ENCODE measurements at regions not wholly inside any gene's neighbourhood (a gene's known extent, or its start where the extent isn't known, plus 50 kb on each side); places are given as distances from the start of the nearest gene placed in this dataset.

DNA sequence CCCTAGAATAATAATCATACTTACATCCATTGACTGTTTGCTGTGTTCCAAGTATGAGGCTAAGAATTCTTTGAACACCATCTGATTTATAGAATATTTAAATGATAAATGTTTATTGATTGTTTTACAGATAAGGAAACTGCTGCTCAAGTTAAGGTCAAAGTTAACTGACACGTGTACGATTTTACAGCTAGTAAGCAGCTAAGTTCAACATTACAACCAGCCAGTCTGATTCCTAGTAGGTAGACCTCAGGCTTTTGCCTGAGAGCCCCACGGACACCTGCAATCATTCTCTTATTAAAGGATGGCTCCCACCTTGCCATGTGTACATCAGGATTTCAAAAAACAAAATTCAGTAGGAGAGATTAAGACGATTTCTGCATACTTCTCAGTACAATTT, 141.9 kb downstream of the SPRY2 start:
- Mint-ChIP-seq H3K27ac (ENCODE audit: unreplicated experiment) (no peak overlapping the region), H3K27me3 (ENCODE audit: low read depth) (no peaks in the 10 kb centered on the region), H3K4me3 (no peak overlapping the region), H3K9me3 (peaks cover 3% of the 10 kb centered on the region), H3K36me3 (ENCODE audit: low read depth) (no peaks in the 10 kb centered on the region), H3K4me1 (peaks cover 37% of the 10 kb centered on the region)
- no peak for DNase-seq (ENCODE audit: low read depth, low spot score)
- TF ChIP-seq, protein P1, sequence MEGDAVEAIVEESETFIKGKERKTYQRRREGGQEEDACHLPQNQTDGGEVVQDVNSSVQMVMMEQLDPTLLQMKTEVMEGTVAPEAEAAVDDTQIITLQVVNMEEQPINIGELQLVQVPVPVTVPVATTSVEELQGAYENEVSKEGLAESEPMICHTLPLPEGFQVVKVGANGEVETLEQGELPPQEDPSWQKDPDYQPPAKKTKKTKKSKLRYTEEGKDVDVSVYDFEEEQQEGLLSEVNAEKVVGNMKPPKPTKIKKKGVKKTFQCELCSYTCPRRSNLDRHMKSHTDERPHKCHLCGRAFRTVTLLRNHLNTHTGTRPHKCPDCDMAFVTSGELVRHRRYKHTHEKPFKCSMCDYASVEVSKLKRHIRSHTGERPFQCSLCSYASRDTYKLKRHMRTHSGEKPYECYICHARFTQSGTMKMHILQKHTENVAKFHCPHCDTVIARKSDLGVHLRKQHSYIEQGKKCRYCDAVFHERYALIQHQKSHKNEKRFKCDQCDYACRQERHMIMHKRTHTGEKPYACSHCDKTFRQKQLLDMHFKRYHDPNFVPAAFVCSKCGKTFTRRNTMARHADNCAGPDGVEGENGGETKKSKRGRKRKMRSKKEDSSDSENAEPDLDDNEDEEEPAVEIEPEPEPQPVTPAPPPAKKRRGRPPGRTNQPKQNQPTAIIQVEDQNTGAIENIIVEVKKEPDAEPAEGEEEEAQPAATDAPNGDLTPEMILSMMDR (conservative IDR thresholded peaks at IDR 0.05), result no peak

- no peaks in the 10 kb centered on the region for H3K36me3 Mint-ChIP-seq (ENCODE audit: low read depth)
- no peak for DNase-seq (ENCODE audit: low read depth, low spot score)
- peaks cover 37% of the 10 kb centered on the region for H3K4me1 Mint-ChIP-seq
- H3K4me3 Mint-ChIP-seq, result no peak overlapping the region
- H3K27ac Mint-ChIP-seq (ENCODE audit: unreplicated experiment), result no peak overlapping the region
- no peaks in the 10 kb centered on the region for H3K27me3 Mint-ChIP-seq (ENCODE audit: low read depth)
- peaks cover 5% of the 10 kb centered on the region for H3K9me3 Mint-ChIP-seq
- TF ChIP-seq, protein P1 (conservative IDR thresholded peaks at IDR 0.05), result no peak
Measured at GRCh38 chr13:80196756-80197155, 144.2 kb downstream of the SPRY2 start.

DNA sequence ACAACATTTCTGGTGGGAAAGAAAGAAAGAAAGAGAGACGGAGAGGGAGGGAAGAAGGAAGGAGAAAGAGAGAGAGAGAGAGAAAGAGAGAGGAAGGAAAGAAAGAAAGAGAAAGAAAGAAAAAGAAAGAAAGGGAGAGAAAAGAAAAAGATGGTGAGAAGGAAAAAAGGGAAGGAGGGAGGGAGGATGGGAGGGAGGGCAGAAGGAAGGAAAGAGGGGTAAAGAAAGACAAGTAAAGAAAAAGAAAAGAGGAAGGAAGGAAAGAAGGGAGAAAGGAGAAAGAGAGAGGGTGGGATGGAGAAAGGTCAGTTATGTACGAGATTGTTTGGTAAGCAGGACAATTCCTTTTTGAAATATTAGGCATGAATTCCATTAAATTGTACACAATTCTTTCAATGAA, 145.3 kb downstream of the SPRY2 start:
- Mint-ChIP-seq H3K27ac (ENCODE audit: unreplicated experiment) (no peak overlapping the region), H3K9me3 (peaks cover 5% of the 10 kb centered on the region), H3K36me3 (ENCODE audit: low read depth) (no peaks in the 10 kb centered on the region), H3K4me1 (peaks cover 37% of the 10 kb centered on the region), H3K27me3 (ENCODE audit: low read depth) (no peaks in the 10 kb centered on the region), H3K4me3 (no peak overlapping the region)
- TF ChIP-seq, protein P1 (conservative IDR thresholded peaks at IDR 0.05), result no peak
- no peak for DNase-seq (ENCODE audit: low read depth, low spot score)

- Mint-ChIP-seq H3K4me1 (peaks cover 6% of the 10 kb centered on the region), H3K27ac (ENCODE audit: unreplicated experiment) (no peak overlapping the region), H3K4me3 (no peak overlapping the region), H3K27me3 (ENCODE audit: low read depth) (no peaks in the 10 kb centered on the region), H3K9me3 (peaks cover 2% of the 10 kb centered on the region), H3K36me3 (ENCODE audit: low read depth) (no peaks in the 10 kb centered on the region)
- no peak for DNase-seq (ENCODE audit: low read depth, low spot score)
- TF ChIP-seq, protein P1 (conservative IDR thresholded peaks at IDR 0.05), result no peak
Measured at GRCh38 chr13:80189889-80190597, 150.9 kb downstream of the SPRY2 start.

- no peak for DNase-seq (ENCODE audit: low read depth, low spot score)
- Mint-ChIP-seq H3K27me3 (ENCODE audit: low read depth) (no peaks in the 10 kb centered on the region), H3K27ac (ENCODE audit: unreplicated experiment) (no peak overlapping the region), H3K36me3 (ENCODE audit: low read depth) (peaks cover 2% of the 10 kb centered on the region), H3K4me3 (no peak overlapping the region), H3K4me1 (peaks cover 14% of the 10 kb centered on the region), H3K9me3 (peaks cover 4% of the 10 kb centered on the region)
- TF ChIP-seq, protein P1 (conservative IDR thresholded peaks at IDR 0.05), result no peak
Measured at GRCh38 chr13:80180740-80181355, 160.1 kb downstream of the SPRY2 start.

All from neural crest cell (in vitro differentiated cells).